Thyroid gland (tissue), 4 donors: ENCODE measurements at regions not wholly inside any gene's neighbourhood (a gene's known extent, or its start where the extent isn't known, plus 50 kb on each side); places are given as distances from the start of the nearest gene placed in this dataset.

ENCODE experiments used
- DNase-seq, 2 donors: peaks; one replicate each; pipeline ENCODE4 v3.0.0-alpha.2; 2019
- H3K27ac ChIP-seq, 3 donors: fragments of 200-600 bp; sonication (generic); 1 replicate in 2 of 3; 2 replicates in 1 of 3; pipeline ENCODE4 v1.5.1; 2016 to 2019; ENCODE audit warnings: mild to moderate bottlenecking in 1 of 3, moderate library complexity in 1 of 3
- H3K27me3 ChIP-seq: fragments of 200-600 bp; sonication (generic); one replicate; pipeline ENCODE4 v1.5.1; 2019
- H3K36me3 ChIP-seq, 2 donors: fragments of 200-600 bp; sonication (generic); one replicate each; pipeline ENCODE4 v1.5.1; 2016 to 2019
- H3K4me1 ChIP-seq, 2 donors: fragments of 200-600 bp; sonication (generic); one replicate each; pipeline ENCODE4 v1.5.1; 2017 to 2019
- H3K4me3 ChIP-seq, 3 donors: fragments of 200-600 bp; sonication (generic); replicated peaks in 1 of 3; 1 replicate in 2 of 3; 2 replicates in 1 of 3; pipeline ENCODE4 v1.5.1; 2016; ENCODE audit warnings: mild to moderate bottlenecking in 1 of 3
- H3K9me3 ChIP-seq: fragments of 200-600 bp; sonication (generic); one replicate; pipeline ENCODE4 v1.5.1; 2017
- CTCF ChIP-seq, 6 experiments: fragments of 200-600 bp in 3 of 6; fragments of 450-650 bp in 3 of 6; sonication (generic) in 3 of 6; IDR thresholded peaks; one replicate each; pipeline ENCODE4 v1.5.1; 2016 to 2019; ENCODE audit warnings: antibody characterized with exemption in 6 of 6, mild to moderate bottlenecking in 2 of 6, inconsistent platforms in 1 of 6, moderate library complexity in 1 of 6
- POLR2A ChIP-seq, 2 donors: fragments of 450-650 bp; IDR thresholded peaks; one replicate each; pipeline ENCODE4 v1.6.1; 2017; ENCODE audit warnings: antibody characterized with exemption in 2 of 2, mild to moderate bottlenecking in 2 of 2, moderate library complexity in 1 of 2
- WGBS, 2 donors: methylation state at CpG; one replicate each; pipeline ENCODE4 v1.1.5; 2017; 5-methylcytosine and 5-hydroxymethylcytosine counted together
- intact Hi-C: fragments of 100-400 bp; cut with DNase I; formaldehyde crosslinking; loops from one replicate; pipeline ENCODE4 v1.15.1; 2023

GRCh38 chr10:89838044-89838615, 136.7 kb downstream of the KIF20B start:
- Histone ChIP-seq H3K27me3 (no peaks in the 10 kb centered on the region), H3K9me3 (no peaks in the 10 kb centered on the region), H3K4me1 (peaks cover 7 to 9% of the 10 kb centered on the region in 2 donors), H3K27ac (peak overlapping the region in 1 of 3 donors; percentile 51), H3K36me3 (no peaks in the 10 kb centered on the region), H3K4me3 (peak overlapping the region; percentile 46 to 53 (median 47))
- DNase-seq, result no peak
- TF ChIP-seq CTCF (IDR thresholded peaks at IDR 0.05) (no peak), POLR2A (IDR thresholded peaks at IDR 0.05) (no peak)
- WGBS, 2 donors, result 45 to 51% methylated on average over 19 to 23 of the region's 23 CpGs
- intact Hi-C loops, result no loop called here

- Histone ChIP-seq H3K4me1 (peaks cover 8 to 13% of the 10 kb centered on the region in 2 donors), H3K27ac (no peak overlapping the region), H3K9me3 (no peaks in the 10 kb centered on the region), H3K27me3 (no peaks in the 10 kb centered on the region), H3K36me3 (no peaks in the 10 kb centered on the region), H3K4me3 (no peak overlapping the region)
- intact Hi-C loops, result no loop called here
- DNase-seq, result no peak
- 84 to 91% methylated on average over 2 of the region's 2 CpGs for WGBS, 2 donors
- TF ChIP-seq POLR2A (IDR thresholded peaks at IDR 0.05) (no peak), CTCF (IDR thresholded peaks at IDR 0.05) (no peak)
Measured at GRCh38 chr10:89845541-89846280, 144.3 kb downstream of the KIF20B start.

GRCh38 chr10:89846281-89846630, 144.9 kb downstream of the KIF20B start:
- TF ChIP-seq POLR2A (IDR thresholded peaks at IDR 0.05) (no peak), CTCF (IDR thresholded peaks at IDR 0.05) (no peak)
- Histone ChIP-seq H3K4me3 (no peak overlapping the region), H3K9me3 (no peaks in the 10 kb centered on the region), H3K27ac (no peak overlapping the region), H3K27me3 (no peaks in the 10 kb centered on the region), H3K4me1 (peaks cover 8 to 13% of the 10 kb centered on the region in 2 donors), H3K36me3 (no peaks in the 10 kb centered on the region)
- no peak for DNase-seq
- intact Hi-C loops, result no loop called here

- Histone ChIP-seq H3K36me3 (no peaks in the 10 kb centered on the region), H3K9me3 (no peaks in the 10 kb centered on the region), H3K4me1 (peaks cover 8 to 13% of the 10 kb centered on the region in 2 donors), H3K27ac (no peak overlapping the region), H3K27me3 (no peaks in the 10 kb centered on the region), H3K4me3 (no peak overlapping the region)
- WGBS, 2 donors, result 32 to 33% methylated on average over 1 of the region's 1 CpG
- TF ChIP-seq POLR2A (IDR thresholded peaks at IDR 0.05) (no peak), CTCF (IDR thresholded peaks at IDR 0.05) (no peak)
- DNase-seq, result peak; percentile 45 to 62
- intact Hi-C loops, result no loop called here
Measured at GRCh38 chr10:89846786-89847185, 145.4 kb downstream of the KIF20B start.

GRCh38 chr10:89852872-89853271, 151.5 kb downstream of the KIF20B start:
- Histone ChIP-seq H3K4me1 (no peaks in the 10 kb centered on the region), H3K27ac (no peak overlapping the region), H3K9me3 (no peaks in the 10 kb centered on the region), H3K27me3 (no peaks in the 10 kb centered on the region), H3K36me3 (no peaks in the 10 kb centered on the region), H3K4me3 (no peak overlapping the region)
- TF ChIP-seq CTCF (IDR thresholded peaks at IDR 0.05), result no peak
- WGBS, 2 donors, result 90 to 92% methylated on average over 5 of the region's 5 CpGs
- no peak for DNase-seq
- intact Hi-C loops, result no loop called here
